HUES48 (cell line): ENCODE measurements at regions not wholly inside any gene's neighbourhood (a gene's known extent, or its start where the extent isn't known, plus 50 kb on each side); places are given as distances from the start of the nearest gene placed in this dataset.

Experiments used
- H3K27ac ChIP-seq: one replicate; pipeline ENCODE4 v1.7.0; 2013; ENCODE audit warnings: low read depth, low read length, inconsistent platforms
- H3K27me3 ChIP-seq: 2 replicates; pipeline ENCODE4 v1.6.1; 2013; ENCODE audit warnings: mild to moderate bottlenecking, low read length; ENCODE audit not compliant: control insufficient read depth, insufficient read depth
- H3K36me3 ChIP-seq: 2 replicates; pipeline ENCODE4 v1.6.1; 2013; ENCODE audit warnings: low read length; ENCODE audit not compliant: control insufficient read depth, insufficient read depth
- H3K4me1 ChIP-seq: 2 replicates; pipeline ENCODE4 v1.6.1; 2013; ENCODE audit warnings: mild to moderate bottlenecking, low read length; ENCODE audit not compliant: control insufficient read depth, insufficient read depth
- H3K4me3 ChIP-seq: 2 replicates; pipeline ENCODE4 v1.5.1; 2013; ENCODE audit warnings: mild to moderate bottlenecking, low read depth, low read length
- H3K9ac ChIP-seq: 2 replicates; pipeline ENCODE4 v1.6.1; 2013; ENCODE audit warnings: mild to moderate bottlenecking, low read depth, low read length, moderate library complexity
- H3K9me3 ChIP-seq: 2 replicates; pipeline ENCODE4 v1.6.1; 2013; ENCODE audit warnings: low read length; ENCODE audit not compliant: control insufficient read depth, insufficient read depth

GRCh38 chr1:109827466-109827865, 63.7 kb upstream of the EPS8L3 start:
- Histone ChIP-seq H3K27ac (no peak overlapping the region), H3K9me3 (peaks cover 10% of the 10 kb centered on the region; the same call in 1 of the 2 replicates), H3K36me3 (no peaks in the 10 kb centered on the region), H3K4me3 (no peak overlapping the region), H3K27me3 (no peaks in the 10 kb centered on the region), H3K9ac (no peak overlapping the region), H3K4me1 (peaks cover 3% of the 10 kb centered on the region; the same call in 1 of the 2 replicates)

- no peaks in the 10 kb centered on the region for H3K36me3 ChIP-seq
- H3K4me1 ChIP-seq: no peaks in the 10 kb centered on the region; the same call in 1 of the 2 replicates
- no peak overlapping the region for H3K4me3 ChIP-seq
- no peak overlapping the region for H3K9ac ChIP-seq
- H3K27ac ChIP-seq: no peak overlapping the region
- no peaks in the 10 kb centered on the region for H3K27me3 ChIP-seq
- H3K9me3 ChIP-seq: peaks cover 5% of the 10 kb centered on the region; the same call in 1 of the 2 replicates
Measured at GRCh38 chr1:109826930-109827349, 63.2 kb upstream of the EPS8L3 start.

- Histone ChIP-seq H3K36me3 (no peaks in the 10 kb centered on the region), H3K27ac (no peak overlapping the region), H3K27me3 (no peaks in the 10 kb centered on the region), H3K9me3 (peaks cover 3% of the 10 kb centered on the region; the same call in 1 of the 2 replicates), H3K4me3 (no peak overlapping the region), H3K9ac (no peak overlapping the region), H3K4me1 (no peaks in the 10 kb centered on the region; the same call in 1 of the 2 replicates)
Measured at GRCh38 chr1:109826446-109826845, 62.7 kb upstream of the EPS8L3 start.

GRCh38 chr1:109824349-109825115, 60.8 kb upstream of the EPS8L3 start:
- no peaks in the 10 kb centered on the region for H3K9me3 ChIP-seq
- no peaks in the 10 kb centered on the region for H3K36me3 ChIP-seq
- no peak overlapping the region for H3K27ac ChIP-seq
- H3K9ac ChIP-seq: no peak overlapping the region
- H3K4me1 ChIP-seq: no peaks in the 10 kb centered on the region
- no peak overlapping the region for H3K4me3 ChIP-seq
- H3K27me3 ChIP-seq: no peaks in the 10 kb centered on the region

GRCh38 chr1:109823543-109824348, 60.0 kb upstream of the EPS8L3 start:
- H3K9me3 ChIP-seq: no peaks in the 10 kb centered on the region
- H3K36me3 ChIP-seq: no peaks in the 10 kb centered on the region
- H3K9ac ChIP-seq: no peak overlapping the region
- H3K4me3 ChIP-seq: no peak overlapping the region
- no peak overlapping the region for H3K27ac ChIP-seq
- H3K4me1 ChIP-seq: no peaks in the 10 kb centered on the region
- H3K27me3 ChIP-seq: no peaks in the 10 kb centered on the region

- no peaks in the 10 kb centered on the region for H3K4me1 ChIP-seq
- H3K27me3 ChIP-seq: no peaks in the 10 kb centered on the region
- H3K36me3 ChIP-seq: no peaks in the 10 kb centered on the region
- no peaks in the 10 kb centered on the region for H3K9me3 ChIP-seq
- no peak overlapping the region for H3K4me3 ChIP-seq
- H3K27ac ChIP-seq: no peak overlapping the region
- no peak overlapping the region for H3K9ac ChIP-seq
Measured at GRCh38 chr1:109822749-109823542, 59.2 kb upstream of the EPS8L3 start.

- no peaks in the 10 kb centered on the region for H3K27me3 ChIP-seq
Measured at GRCh38 chr1:109821831-109822745, 58.4 kb upstream of the EPS8L3 start.

GRCh38 chr1:109821221-109821669, 57.5 kb upstream of the EPS8L3 start:
- H3K4me1 ChIP-seq: no peaks in the 10 kb centered on the region
- no peak overlapping the region for H3K9ac ChIP-seq
- H3K9me3 ChIP-seq: no peaks in the 10 kb centered on the region
- H3K27ac ChIP-seq: no peak overlapping the region
- H3K4me3 ChIP-seq: no peak overlapping the region
- H3K36me3 ChIP-seq: no peaks in the 10 kb centered on the region
- H3K27me3 ChIP-seq: no peaks in the 10 kb centered on the region

More at GRCh38 chr1:109821831-109822745, 58.4 kb upstream of the EPS8L3 start:
- Histone ChIP-seq H3K9ac (no peak overlapping the region), H3K27ac (no peak overlapping the region), H3K4me1 (no peaks in the 10 kb centered on the region), H3K9me3 (no peaks in the 10 kb centered on the region), H3K4me3 (no peak overlapping the region), H3K36me3 (no peaks in the 10 kb centered on the region)

- H3K4me1 ChIP-seq: no peaks in the 10 kb centered on the region
- no peak overlapping the region for H3K27ac ChIP-seq
- no peak overlapping the region for H3K9ac ChIP-seq
Measured at GRCh38 chr1:109819906-109820305, 56.2 kb upstream of the EPS8L3 start.

More at GRCh38 chr1:109819906-109820305, 56.2 kb upstream of the EPS8L3 start:
- H3K27me3 ChIP-seq: no peaks in the 10 kb centered on the region
- peaks cover 6% of the 10 kb centered on the region for H3K9me3 ChIP-seq
- H3K36me3 ChIP-seq: no peaks in the 10 kb centered on the region
- no peak overlapping the region for H3K4me3 ChIP-seq
